ENCODE measurements at regions not wholly inside any gene's neighbourhood (a gene's known extent, or its start where the extent isn't known, plus 50 kb on each side); places are given as distances from the start of the nearest gene placed in this dataset.

- Histone ChIP-seq H3K4me2 (ENCODE audit: low read depth, low read length) (no peak overlapping the region), H2AFZ (ENCODE audit: low read length) (no peak overlapping the region), H3K9me3 (ENCODE audit: low read length) (no peaks in the 10 kb centered on the region), H3K4me1 (ENCODE audit: insufficient read depth, low read length) (no peaks in the 10 kb centered on the region), H3K27ac (ENCODE audit: extremely low read length, insufficient read depth, low read length) (no peak overlapping the region), H3K27me3 (ENCODE audit: control insufficient read depth in 1 of 2, insufficient read depth in 2 of 2, low read length in 2 of 2) (no peaks in the 10 kb centered on the region), H3K9ac (ENCODE audit: insufficient read depth, low read depth, low read length) (no peak overlapping the region), H3K79me2 (ENCODE audit: insufficient read depth, low read length) (no peaks in the 10 kb centered on the region), H4K20me1 (ENCODE audit: insufficient read depth, low read length) (no peaks in the 10 kb centered on the region), H3K4me3 (replicated peaks in 1 of 3; ENCODE audit: insufficient read depth in 1 of 3, low read depth in 2 of 3, low read length in 3 of 3) (no peak overlapping the region), H3K36me3 (replicated peaks in 1 of 2; ENCODE audit: control insufficient read depth in 1 of 2, insufficient read depth in 2 of 2, low read length in 2 of 2) (no peaks in the 10 kb centered on the region)
- BruUV-seq (replicated peaks): no TSS peak
- POLR2A ChIA-PET: no interaction called here
- no peak for ATAC-seq
- CTCF ChIA-PET (ENCODE audit: low intra/inter-chr PET ratio, low total read pairs): no interaction called here
- in situ Hi-C loops (cut with HindIII; ENCODE audit: extremely low pct_ligation_motif_present, low pct_unique_long_range_greater_than_20kb) (no loop called here), intact Hi-C loops (cut with micrococcal nuclease; ENCODE audit: unreplicated experiment) (no loop called here)
- FAIRE-seq: no peak
- no peak for TF ChIP-seq PAX8 (CRISPR knock-in tag; IDR thresholded peaks at IDR 0.05; ENCODE audit: borderline replicate concordance)
- TF ChIP-seq ZNF652 (CRISPR knock-in tag; IDR thresholded peaks at IDR 0.05; ENCODE audit: borderline replicate concordance, low read depth): no peak
- no peak for TF ChIP-seq SCMH1 (CRISPR knock-in tag; IDR thresholded peaks at IDR 0.05; ENCODE audit: borderline replicate concordance)
- no peak for TF ChIP-seq SNAI1 (CRISPR knock-in tag; IDR thresholded peaks at IDR 0.05; ENCODE audit: borderline replicate concordance)
- TF ChIP-seq CBX5 (CRISPR knock-in tag; IDR thresholded peaks at IDR 0.05; ENCODE audit: borderline replicate concordance): no peak
- TF ChIP-seq ZNF766 (CRISPR knock-in tag; IDR thresholded peaks at IDR 0.05; ENCODE audit: borderline replicate concordance): no peak
- no peak for TF ChIP-seq CHD2 (IDR thresholded peaks at IDR 0.05; ENCODE audit: low read depth, low read length)
- TF ChIP-seq ZNF207 (IDR thresholded peaks at IDR 0.05; ENCODE audit: borderline replicate concordance): no peak
- no peak for TF ChIP-seq ZKSCAN5 (CRISPR knock-in tag; IDR thresholded peaks at IDR 0.05)
- no peak for DNase-seq (ENCODE audit: low spot score)
- 9% methylated on average over 5 of the region's 5 CpGs for WGBS (ENCODE audit: low lambda C conversion rate)
Observed at GRCh38 chr6:104239971-104240370, 619.7 kb downstream of the HACE1 start.

GRCh38 chr6:104229057-104229456, 630.7 kb downstream of the HACE1 start:
- Histone ChIP-seq H3K4me3 (replicated peaks in 1 of 3; ENCODE audit: insufficient read depth in 1 of 3, low read depth in 2 of 3, low read length in 3 of 3) (no peak overlapping the region), H3K9me3 (ENCODE audit: low read length) (no peaks in the 10 kb centered on the region), H3K36me3 (replicated peaks in 1 of 2; ENCODE audit: control insufficient read depth in 1 of 2, insufficient read depth in 2 of 2, low read length in 2 of 2) (no peaks in the 10 kb centered on the region), H2AFZ (ENCODE audit: low read length) (no peak overlapping the region), H3K9ac (ENCODE audit: insufficient read depth, low read depth, low read length) (no peak overlapping the region), H3K79me2 (ENCODE audit: insufficient read depth, low read length) (no peaks in the 10 kb centered on the region), H3K27me3 (ENCODE audit: control insufficient read depth in 1 of 2, insufficient read depth in 2 of 2, low read length in 2 of 2) (no peaks in the 10 kb centered on the region; a peak in 1 of 5 replicates), H4K20me1 (ENCODE audit: insufficient read depth, low read length) (no peaks in the 10 kb centered on the region), H3K4me2 (ENCODE audit: low read depth, low read length) (no peak overlapping the region), H3K4me1 (ENCODE audit: insufficient read depth, low read length) (no peaks in the 10 kb centered on the region), H3K27ac (ENCODE audit: extremely low read length, insufficient read depth, low read length) (no peak overlapping the region)
- in situ Hi-C loops (cut with HindIII; ENCODE audit: extremely low pct_ligation_motif_present, low pct_unique_long_range_greater_than_20kb) (no loop called here), intact Hi-C loops (cut with micrococcal nuclease; ENCODE audit: unreplicated experiment) (no loop called here)
- POLR2A ChIA-PET: no interaction called here
- no TSS peak for BruUV-seq (replicated peaks)
- FAIRE-seq: no peak
- CTCF ChIA-PET (ENCODE audit: low intra/inter-chr PET ratio, low total read pairs): no interaction called here
- WGBS (ENCODE audit: low lambda C conversion rate): 2% methylated on average over 3 of the region's 3 CpGs
- no peak for ATAC-seq
- DNase-seq (ENCODE audit: low spot score): no peak
- TF ChIP-seq ZNF468 (CRISPR knock-in tag; IDR thresholded peaks at IDR 0.05) (no peak), PHF8 (CRISPR knock-in tag; IDR thresholded peaks at IDR 0.05) (no peak), KDM5B (CRISPR knock-in tag; IDR thresholded peaks at IDR 0.05; ENCODE audit: borderline replicate concordance) (no peak), ZFP36L2 (CRISPR knock-in tag; IDR thresholded peaks at IDR 0.05) (no peak), NR2F6 (IDR thresholded peaks at IDR 0.05) (no peak), NR2F6 (CRISPR knock-in tag; IDR thresholded peaks at IDR 0.05) (no peak), MEF2D (CRISPR knock-in tag; IDR thresholded peaks at IDR 0.05) (no peak), SP4 (CRISPR knock-in tag; IDR thresholded peaks at IDR 0.05) (no peak), ZBTB7A (CRISPR knock-in tag; IDR thresholded peaks at IDR 0.05) (no peak), KAT2B (IDR thresholded peaks at IDR 0.05; ENCODE audit: borderline replicate concordance, low read depth, low read length) (no peak)
- TF ChIP-seq, protein P1, sequence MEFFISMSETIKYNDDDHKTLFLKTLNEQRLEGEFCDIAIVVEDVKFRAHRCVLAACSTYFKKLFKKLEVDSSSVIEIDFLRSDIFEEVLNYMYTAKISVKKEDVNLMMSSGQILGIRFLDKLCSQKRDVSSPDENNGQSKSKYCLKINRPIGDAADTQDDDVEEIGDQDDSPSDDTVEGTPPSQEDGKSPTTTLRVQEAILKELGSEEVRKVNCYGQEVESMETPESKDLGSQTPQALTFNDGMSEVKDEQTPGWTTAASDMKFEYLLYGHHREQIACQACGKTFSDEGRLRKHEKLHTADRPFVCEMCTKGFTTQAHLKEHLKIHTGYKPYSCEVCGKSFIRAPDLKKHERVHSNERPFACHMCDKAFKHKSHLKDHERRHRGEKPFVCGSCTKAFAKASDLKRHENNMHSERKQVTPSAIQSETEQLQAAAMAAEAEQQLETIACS (CRISPR knock-in tag; IDR thresholded peaks at IDR 0.05): no peak
- TF ChIP-seq, protein P2, sequence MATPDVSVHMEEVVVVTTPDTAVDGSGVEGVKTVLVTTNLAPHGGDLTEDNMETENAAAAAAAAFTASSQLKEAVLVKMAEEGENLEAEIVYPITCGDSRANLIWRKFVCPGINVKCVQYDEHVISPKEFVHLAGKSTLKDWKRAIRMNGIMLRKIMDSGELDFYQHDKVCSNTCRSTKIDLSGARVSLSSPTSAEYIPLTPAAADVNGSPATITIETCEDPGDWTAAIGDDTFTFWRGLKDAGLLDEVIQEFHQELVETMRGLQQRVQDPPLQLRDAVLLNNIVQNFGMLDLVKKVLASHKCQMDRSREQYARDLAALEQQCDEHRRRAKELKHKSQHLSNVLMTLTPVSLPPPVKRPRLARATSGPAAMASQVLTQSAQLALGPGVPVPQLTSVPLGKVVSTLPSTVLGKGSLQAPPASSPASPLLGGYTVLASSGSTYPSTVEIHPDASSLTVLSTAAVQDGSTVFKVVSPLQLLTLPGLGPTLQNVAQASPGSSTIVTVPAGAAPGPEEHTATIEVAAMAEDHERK (CRISPR knock-in tag; IDR thresholded peaks at IDR 0.05; ENCODE audit: low read depth): no peak

All from HepG2 (cell line).